Panc1 (cell line): ENCODE measurements at regions not wholly inside any gene's neighbourhood (a gene's known extent, or its start where the extent isn't known, plus 50 kb on each side); places are given as distances from the start of the nearest gene placed in this dataset.

Experiments used
- ATAC-seq: fragments of 200-7000 bp; cut with Tn5 transposase; 2 replicates; pipeline ENCODE4 v1.9.1; 2020; ENCODE audit warnings: mild to moderate bottlenecking, moderate library complexity
- BruUV-seq: library from RNA; stranded (reverse); fragments of 400-500 nt; replicated peaks from 2 replicates; lab custom pipeline; 2021; lab: Mats Ljungman, UMichigan
- CTCF ChIA-PET: fragments of 300-600 bp; sonication (Branson Sonifier 250); formaldehyde crosslinking; loops from one replicate; lab custom pipeline; 2022; ENCODE audit warnings: antibody characterized with exemption; lab: Charles Lee
- POLR2A ChIA-PET: fragments of 300-600 bp; sonication (Branson Sonifier 250); formaldehyde crosslinking; loops from one replicate; lab custom pipeline; 2022; ENCODE audit warnings: antibody characterized with exemption; lab: Charles Lee
- DNase-seq: peaks from one replicate; pipeline ENCODE4 v3.0.0-alpha.2; 2010; ENCODE audit warnings: low read depth, low spot score
- H3K27ac ChIP-seq: 2 replicates; pipeline ENCODE4 v1.5.1; 2011; ENCODE audit warnings: mild to moderate bottlenecking, low read length, inconsistent platforms
- H3K27me3 ChIP-seq: fragments of 200-500 bp; sonication (Bioruptor generic); 2 replicates; pipeline ENCODE4 v1.6.0; 2014; ENCODE audit warnings: low read length, inconsistent platforms; ENCODE audit not compliant: control insufficient read depth, insufficient read depth
- H3K36me3 ChIP-seq: fragments of 200-500 bp; sonication (Bioruptor generic); 2 replicates; pipeline ENCODE4 v1.5.1; 2014; ENCODE audit warnings: inconsistent platforms, mild to moderate bottlenecking, low read length, moderate library complexity; ENCODE audit not compliant: control insufficient read depth, insufficient read depth
- H3K4me1 ChIP-seq: 2 replicates; pipeline ENCODE4 v1.5.1; 2011; ENCODE audit warnings: inconsistent platforms, mild to moderate bottlenecking, low read length, moderate library complexity; ENCODE audit not compliant: control insufficient read depth, insufficient read depth
- H3K4me3 ChIP-seq, 2 experiments: 2 replicates each; pipeline ENCODE4 v1.5.1; 2011 to 2012; ENCODE audit warnings: low read depth in 2 of 2, low read length in 2 of 2, mild to moderate bottlenecking in 2 of 2, inconsistent platforms in 1 of 2, moderate library complexity in 1 of 2
- H3K9me3 ChIP-seq: fragments of 200-500 bp; sonication (Bioruptor generic); 2 replicates; pipeline ENCODE4 v1.5.1; 2014; ENCODE audit warnings: low read depth, mild to moderate bottlenecking, inconsistent platforms, low read length, moderate library complexity; ENCODE audit not compliant: control insufficient read depth, insufficient read depth
- POLR2AphosphoS5 ChIP-seq: IDR thresholded peaks from 2 replicates; pipeline ENCODE4 v1.6.1; 2012; ENCODE audit warnings: mild to moderate bottlenecking, low read depth, low read length, moderate library complexity
- SIN3A ChIP-seq: IDR thresholded peaks from 2 replicates; pipeline ENCODE4 v1.6.1; 2012; ENCODE audit warnings: low read depth, mild to moderate bottlenecking, low read length, moderate library complexity, borderline replicate concordance; ENCODE audit not compliant: insufficient read depth
- TCF7L2 ChIP-seq: IDR thresholded peaks from 2 replicates; pipeline ENCODE4 v1.6.1; 2011; ENCODE audit warnings: mild to moderate bottlenecking, low read depth, low read length, inconsistent platforms
- in situ Hi-C: cut with HindIII; loops from 2 replicates; pipeline ENCODE4 v1.10.0; 2016; ENCODE audit warnings: low sequenced_read_pairs, low pct_unique_long_range_greater_than_20kb
- intact Hi-C: fragments of 100-400 bp; cut with micrococcal nuclease; formaldehyde crosslinking; loops from one replicate; pipeline ENCODE4 v1.10.0; 2022; ENCODE audit not compliant: unreplicated experiment
- TF ChIP-seq, protein P1 (sequence below), 2 experiments: IDR thresholded peaks; 2 replicates each; pipeline ENCODE4 v1.6.1; 2011 to 2012; ENCODE audit warnings: low read depth in 2 of 2, control low read depth in 1 of 2, low read length in 1 of 2, mild to moderate bottlenecking in 1 of 2, moderate library complexity in 1 of 2; ENCODE audit not compliant: insufficient read depth in 1 of 2
- TF ChIP-seq, protein P2 (sequence below): fragments of 450-650 bp; IDR thresholded peaks from 2 replicates; pipeline ENCODE4 v1.5.1; 2017; ENCODE audit warnings: mild to moderate bottlenecking

DNA sequence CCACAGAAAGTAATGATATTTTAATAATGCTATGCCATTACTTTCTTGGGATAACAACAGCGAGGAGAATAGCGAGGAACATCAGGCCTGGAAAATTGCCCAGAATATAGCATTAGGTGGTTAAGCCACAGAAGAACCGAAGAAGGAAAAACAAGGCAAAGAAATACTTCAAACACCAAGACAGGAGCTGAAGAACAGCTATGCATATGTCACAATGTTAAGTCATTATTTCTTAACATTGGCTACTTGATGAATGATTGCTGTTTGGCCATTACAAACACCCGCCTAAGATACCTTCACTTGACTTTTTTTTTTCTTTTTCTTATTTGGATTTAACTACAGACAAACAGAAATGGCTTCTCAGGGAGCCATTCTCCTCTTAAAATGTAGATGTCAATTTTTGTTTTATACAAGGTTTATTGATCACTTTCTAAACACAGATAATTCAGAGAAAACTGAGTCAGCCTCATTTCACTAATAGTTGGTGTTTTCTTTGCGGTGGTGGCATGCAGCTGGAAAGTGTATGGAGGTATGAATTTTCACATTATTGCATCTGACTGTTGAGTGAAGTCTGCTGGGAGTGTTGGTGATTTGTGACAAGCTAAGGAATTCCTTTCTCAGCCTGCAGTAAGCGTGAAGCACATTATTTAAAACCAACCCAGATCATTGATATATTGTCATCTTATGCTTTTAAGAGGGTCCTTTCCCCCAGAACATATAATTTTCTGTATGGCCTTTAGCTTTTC lies 705.7 kb upstream of the NR2F2 start:
- Histone ChIP-seq H3K36me3 (no peaks in the 10 kb centered on the region), H3K27me3 (no peaks in the 10 kb centered on the region), H3K27ac (no peak overlapping the region), H3K4me1 (no peaks in the 10 kb centered on the region), H3K4me3 (no peak overlapping the region), H3K9me3 (no peaks in the 10 kb centered on the region)
- DNase-seq (no peak), ATAC-seq (no peak)
- POLR2A ChIA-PET, result no interaction called here
- in situ Hi-C loops, result no loop called here
- BruUV-seq, result no TSS peak
- intact Hi-C loops, result no loop called here
- CTCF ChIA-PET, result no interaction called here
- no peak for TF ChIP-seq TCF7L2
- TF ChIP-seq, protein P1, sequence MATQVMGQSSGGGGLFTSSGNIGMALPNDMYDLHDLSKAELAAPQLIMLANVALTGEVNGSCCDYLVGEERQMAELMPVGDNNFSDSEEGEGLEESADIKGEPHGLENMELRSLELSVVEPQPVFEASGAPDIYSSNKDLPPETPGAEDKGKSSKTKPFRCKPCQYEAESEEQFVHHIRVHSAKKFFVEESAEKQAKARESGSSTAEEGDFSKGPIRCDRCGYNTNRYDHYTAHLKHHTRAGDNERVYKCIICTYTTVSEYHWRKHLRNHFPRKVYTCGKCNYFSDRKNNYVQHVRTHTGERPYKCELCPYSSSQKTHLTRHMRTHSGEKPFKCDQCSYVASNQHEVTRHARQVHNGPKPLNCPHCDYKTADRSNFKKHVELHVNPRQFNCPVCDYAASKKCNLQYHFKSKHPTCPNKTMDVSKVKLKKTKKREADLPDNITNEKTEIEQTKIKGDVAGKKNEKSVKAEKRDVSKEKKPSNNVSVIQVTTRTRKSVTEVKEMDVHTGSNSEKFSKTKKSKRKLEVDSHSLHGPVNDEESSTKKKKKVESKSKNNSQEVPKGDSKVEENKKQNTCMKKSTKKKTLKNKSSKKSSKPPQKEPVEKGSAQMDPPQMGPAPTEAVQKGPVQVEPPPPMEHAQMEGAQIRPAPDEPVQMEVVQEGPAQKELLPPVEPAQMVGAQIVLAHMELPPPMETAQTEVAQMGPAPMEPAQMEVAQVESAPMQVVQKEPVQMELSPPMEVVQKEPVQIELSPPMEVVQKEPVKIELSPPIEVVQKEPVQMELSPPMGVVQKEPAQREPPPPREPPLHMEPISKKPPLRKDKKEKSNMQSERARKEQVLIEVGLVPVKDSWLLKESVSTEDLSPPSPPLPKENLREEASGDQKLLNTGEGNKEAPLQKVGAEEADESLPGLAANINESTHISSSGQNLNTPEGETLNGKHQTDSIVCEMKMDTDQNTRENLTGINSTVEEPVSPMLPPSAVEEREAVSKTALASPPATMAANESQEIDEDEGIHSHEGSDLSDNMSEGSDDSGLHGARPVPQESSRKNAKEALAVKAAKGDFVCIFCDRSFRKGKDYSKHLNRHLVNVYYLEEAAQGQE (IDR thresholded peaks at IDR 0.05; ENCODE audit: insufficient read depth in 1 of 2, low read depth in 2 of 2, low read length in 1 of 2), result no peak
- TF ChIP-seq, protein P2, sequence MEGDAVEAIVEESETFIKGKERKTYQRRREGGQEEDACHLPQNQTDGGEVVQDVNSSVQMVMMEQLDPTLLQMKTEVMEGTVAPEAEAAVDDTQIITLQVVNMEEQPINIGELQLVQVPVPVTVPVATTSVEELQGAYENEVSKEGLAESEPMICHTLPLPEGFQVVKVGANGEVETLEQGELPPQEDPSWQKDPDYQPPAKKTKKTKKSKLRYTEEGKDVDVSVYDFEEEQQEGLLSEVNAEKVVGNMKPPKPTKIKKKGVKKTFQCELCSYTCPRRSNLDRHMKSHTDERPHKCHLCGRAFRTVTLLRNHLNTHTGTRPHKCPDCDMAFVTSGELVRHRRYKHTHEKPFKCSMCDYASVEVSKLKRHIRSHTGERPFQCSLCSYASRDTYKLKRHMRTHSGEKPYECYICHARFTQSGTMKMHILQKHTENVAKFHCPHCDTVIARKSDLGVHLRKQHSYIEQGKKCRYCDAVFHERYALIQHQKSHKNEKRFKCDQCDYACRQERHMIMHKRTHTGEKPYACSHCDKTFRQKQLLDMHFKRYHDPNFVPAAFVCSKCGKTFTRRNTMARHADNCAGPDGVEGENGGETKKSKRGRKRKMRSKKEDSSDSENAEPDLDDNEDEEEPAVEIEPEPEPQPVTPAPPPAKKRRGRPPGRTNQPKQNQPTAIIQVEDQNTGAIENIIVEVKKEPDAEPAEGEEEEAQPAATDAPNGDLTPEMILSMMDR, result no peak
- no peak for TF ChIP-seq POLR2AphosphoS5
- TF ChIP-seq SIN3A, result no peak

DNA sequence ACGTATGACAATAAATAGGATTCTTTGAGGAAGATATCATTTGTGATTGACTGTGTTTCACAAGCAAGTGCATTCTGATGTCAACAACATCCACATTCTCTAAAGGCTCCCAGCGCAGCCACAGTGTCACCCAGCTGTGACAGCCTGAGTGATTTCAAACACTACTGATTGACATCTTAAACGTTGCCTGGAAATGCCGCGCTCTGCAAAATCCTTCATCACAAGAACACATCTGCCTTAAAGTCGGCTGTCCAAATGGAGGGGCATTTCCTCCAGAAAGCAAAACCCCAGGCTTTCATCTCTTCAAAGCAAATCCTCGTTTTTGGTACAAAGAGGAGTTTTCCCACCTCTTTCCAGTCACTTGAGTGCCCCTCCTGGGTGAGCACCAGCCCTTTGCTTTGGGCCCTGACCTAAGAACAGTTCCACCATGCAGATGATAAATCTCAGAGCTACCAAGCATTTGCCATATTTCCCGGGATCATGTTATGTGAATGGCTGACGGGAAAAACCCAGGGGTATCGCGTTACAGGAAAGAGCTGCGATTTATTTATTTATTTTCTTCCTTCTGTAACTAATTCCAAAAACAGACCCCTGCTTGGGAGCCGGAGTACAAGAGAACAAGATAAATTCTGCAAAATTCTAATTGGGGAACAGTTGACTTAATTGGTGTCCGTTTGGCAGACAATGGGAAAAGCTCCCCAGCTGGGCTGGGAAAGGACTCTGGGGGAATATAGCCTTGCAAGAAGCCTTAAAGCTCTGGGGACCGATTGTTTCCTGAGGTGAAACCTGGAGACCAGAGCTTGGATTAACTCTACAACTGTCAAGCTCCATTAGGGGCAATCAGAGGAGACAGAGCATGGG lies 703.8 kb upstream of the NR2F2 start:
- POLR2A ChIA-PET, result no interaction called here
- no peaks in the 10 kb centered on the region for H3K4me1 ChIP-seq
- ATAC-seq, result no peak
- H3K4me3 ChIP-seq, result no peak overlapping the region
- in situ Hi-C loops, result no loop called here
- BruUV-seq, result no TSS peak
- no peaks in the 10 kb centered on the region for H3K36me3 ChIP-seq
- intact Hi-C loops, result no loop called here
- no peaks in the 10 kb centered on the region for H3K9me3 ChIP-seq
- no peak overlapping the region for H3K27ac ChIP-seq
- DNase-seq, result no peak
- TF ChIP-seq POLR2AphosphoS5, result no peak
- TF ChIP-seq, protein P2, result no peak
- TF ChIP-seq, protein P1 (IDR thresholded peaks at IDR 0.05; ENCODE audit: insufficient read depth in 1 of 2, low read depth in 2 of 2, low read length in 1 of 2), result no peak
- TF ChIP-seq TCF7L2, result no peak
- no peak for TF ChIP-seq SIN3A
- CTCF ChIA-PET, result no interaction called here
- H3K27me3 ChIP-seq, result no peaks in the 10 kb centered on the region
